Left lobe of liver (tissue), 2 donors: ENCODE measurements at regions not wholly inside any gene's neighbourhood (a gene's known extent, or its start where the extent isn't known, plus 50 kb on each side); places are given as distances from the start of the nearest gene placed in this dataset.
"Not testable (repeated sequence)": the region's sequence is repeated elsewhere in the genome, so short reads cannot be mapped to it uniquely, and the experiment has no call there.

Experiments used
- ATAC-seq: fragments of 200-7000 bp; cut with Tn5 transposase; one replicate; pipeline ENCODE4 v1.9.1; 2020; ENCODE audit warnings: mild to moderate bottlenecking, moderate library complexity
- DNase-seq: peaks from one replicate; pipeline ENCODE4 v3.0.0-alpha.2; 2020; ENCODE audit warnings: low spot score
- donor health status: DM: no; HTN: no; CAD: no; lungs with moderate emphysema.
- donor health status: DM: no; HTN: yes; CAD: no.

DNA sequence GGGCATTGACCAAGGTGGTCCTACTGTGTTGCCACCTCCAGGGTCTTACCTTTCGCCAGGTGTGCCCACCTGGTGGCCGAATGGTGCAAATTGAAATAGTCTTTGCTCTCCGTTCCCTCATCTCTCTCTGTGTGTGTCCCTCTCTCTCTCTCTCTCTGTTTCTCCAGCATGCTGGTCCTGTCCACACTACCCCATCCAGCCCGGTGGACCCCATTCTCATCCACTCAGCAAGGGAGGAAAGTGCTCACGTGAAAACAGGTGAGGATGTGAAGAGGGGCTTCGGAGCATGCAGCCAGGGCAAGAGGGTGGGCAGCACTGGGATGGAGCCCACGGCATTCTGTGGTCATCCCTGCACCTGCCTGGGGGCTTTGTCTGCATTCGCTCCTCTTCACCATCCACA, 150.1 kb downstream of the CRLF2 start:
- ATAC-seq (no peak), DNase-seq (no peak)

GRCh38 chrX:1060562-1060960, 151.9 kb downstream of the CRLF2 start:
- DNase-seq (no peak), ATAC-seq (no peak)

DNA sequence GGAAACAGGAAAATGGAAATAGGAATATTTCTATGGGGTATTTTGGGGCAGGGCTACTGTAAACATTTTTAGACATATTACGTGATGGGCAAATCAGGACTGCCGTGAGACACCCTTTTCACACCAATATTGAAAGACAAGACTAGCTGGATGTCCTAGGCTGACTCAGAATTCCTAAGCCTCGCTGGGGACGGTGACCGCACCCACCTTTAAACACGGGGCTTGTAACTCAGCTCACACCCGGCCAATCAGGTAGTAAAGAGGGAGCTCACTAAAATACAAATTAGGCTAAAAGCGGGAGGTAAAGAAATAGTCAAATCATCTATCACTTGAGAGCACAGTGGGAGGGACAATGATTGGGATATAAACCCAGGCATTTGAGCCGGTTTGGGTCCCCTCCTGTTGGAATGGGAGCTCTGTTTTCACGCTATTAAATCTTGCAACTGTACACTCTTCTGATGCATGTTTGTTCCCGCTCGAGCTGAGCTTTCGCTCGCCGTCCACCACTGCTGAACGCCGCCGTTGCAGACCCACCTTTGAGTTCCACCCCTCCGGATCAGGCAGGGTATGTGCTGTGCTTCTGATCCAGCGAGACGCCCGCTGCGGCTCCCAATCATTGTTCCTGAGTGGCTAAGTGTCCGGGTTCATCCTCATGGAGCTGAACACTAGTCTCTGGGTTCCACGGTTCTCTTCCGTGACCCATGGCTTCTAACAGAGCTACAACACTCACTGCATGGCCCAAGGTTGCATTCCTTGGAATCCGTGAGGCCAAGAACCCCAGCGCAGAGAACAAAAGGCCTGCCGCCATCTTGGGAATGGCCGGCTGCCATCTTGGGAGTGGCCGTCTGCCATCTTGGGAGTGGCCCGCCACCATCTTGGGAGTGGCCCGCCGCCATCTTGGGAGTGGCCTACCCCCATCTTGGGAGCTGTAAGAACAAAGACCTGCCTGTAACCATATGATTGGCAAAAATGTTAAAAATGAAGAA, 152.6 kb downstream of the CRLF2 start:
- no peak for ATAC-seq
- DNase-seq = no peak

GRCh38 chrX:1053600-1053999, 158.8 kb downstream of the CRLF2 start:
- not testable (repeated sequence) for ATAC-seq

DNA sequence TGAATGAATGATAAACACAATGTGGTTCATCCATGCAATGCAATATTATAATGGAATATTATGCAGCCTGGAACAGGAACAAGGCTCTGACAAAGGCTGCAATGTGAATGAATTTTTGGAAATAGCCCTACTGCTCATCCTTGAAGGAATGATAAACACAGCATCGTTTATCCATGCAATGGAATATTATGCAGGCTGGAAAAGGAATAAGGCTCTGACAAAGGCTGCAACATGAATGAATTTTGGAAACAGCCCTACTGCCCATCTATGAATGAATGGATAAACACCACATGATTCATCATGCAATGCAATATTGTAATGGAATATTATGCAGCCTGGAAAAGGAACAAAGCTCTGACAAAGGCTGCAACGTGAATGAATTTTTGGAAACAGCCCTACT, 159.4 kb downstream of the CRLF2 start:
- ATAC-seq (no peak), DNase-seq (no peak)

More at GRCh38 chrX:1053600-1053999, 158.8 kb downstream of the CRLF2 start:
- DNase-seq = not testable (repeated sequence)

DNA sequence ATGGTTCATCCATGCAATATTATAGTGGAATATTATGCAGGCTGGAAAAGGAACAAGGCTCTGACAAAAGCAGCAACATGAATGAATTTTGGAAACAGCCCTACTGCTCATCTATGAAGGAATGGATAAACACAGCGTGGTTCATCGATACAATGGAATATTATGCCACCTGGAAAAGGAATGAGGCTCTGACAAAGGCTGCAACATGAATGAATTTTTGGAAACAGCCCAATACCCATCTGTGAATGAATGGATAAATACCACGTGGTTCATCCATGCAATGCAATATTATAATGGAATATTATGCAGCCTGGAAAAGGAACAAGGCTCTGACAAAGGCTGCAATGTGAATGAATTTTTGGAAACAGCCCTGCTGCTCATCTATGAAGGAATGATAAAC, 160.4 kb downstream of the CRLF2 start:
- DNase-seq (no peak), ATAC-seq (no peak)

DNA sequence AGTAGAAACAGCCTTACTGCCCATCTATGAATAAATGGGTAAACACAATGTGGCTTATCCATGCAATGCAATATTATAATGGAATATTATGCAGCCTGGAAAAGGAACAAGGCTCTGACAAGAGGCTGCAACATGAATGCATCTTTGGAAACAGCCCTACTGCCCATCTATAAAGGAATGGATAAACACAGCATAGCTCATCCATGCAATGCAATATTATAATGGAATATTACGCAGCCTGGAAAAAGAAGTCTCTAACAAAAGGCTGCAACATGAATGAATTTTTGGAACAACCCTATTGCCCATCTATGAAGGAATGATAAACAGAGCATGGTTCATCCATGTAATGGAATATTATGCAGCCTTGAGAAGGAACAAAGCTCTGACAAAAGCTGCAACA, 161.0 kb downstream of the CRLF2 start:
- no peak for DNase-seq
- ATAC-seq = no peak

DNA sequence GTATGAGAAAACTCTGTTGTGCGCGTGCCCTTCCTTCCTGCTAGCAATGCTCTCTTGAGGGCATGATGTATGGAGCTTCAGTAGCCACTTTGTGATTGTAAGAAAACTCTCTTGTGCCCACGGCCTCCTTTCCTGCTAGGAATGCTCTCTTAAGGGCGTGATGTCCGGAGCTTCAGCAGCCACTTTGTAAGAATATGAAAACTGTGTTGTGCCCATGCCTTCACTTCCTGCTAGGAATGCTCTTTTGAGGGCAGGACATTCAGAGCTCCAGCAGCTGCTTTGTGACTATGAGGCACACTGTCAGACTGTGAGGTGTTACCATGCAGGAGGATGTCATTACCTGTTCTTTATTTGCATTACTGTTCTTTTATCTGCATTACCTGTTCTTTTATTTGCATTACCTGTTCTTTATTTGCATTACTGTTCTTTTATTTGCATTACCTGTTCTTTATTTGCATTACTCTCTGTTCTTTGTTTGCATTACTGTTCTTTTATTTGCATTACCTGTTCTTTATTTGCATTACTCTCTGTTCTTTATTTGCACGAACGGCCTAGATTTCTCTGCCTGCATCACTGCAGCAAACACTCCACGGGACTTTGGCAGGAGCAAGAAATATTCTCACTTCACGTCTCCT, 166.7 kb downstream of the CRLF2 start:
- DNase-seq (no peak), ATAC-seq (no peak)

DNA sequence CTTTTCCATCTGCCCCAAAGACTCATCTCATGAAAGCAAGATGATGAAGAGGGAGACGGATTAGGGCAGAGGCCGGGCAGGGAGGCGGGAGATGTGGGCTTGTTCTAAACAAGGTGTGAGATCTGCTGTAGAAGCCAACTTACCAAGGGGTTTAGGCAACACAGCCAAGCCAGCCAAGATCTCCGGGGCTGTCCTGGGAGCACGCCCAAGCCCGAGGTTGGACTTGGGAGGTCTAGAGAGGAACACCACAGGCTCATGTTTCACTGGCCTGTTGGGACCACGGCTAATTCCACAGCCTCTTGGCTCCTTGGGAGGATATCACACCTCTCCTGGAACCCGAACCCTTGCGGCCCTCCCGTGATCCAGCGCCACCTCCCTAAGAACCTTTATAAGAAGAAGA, 171.4 kb downstream of the CRLF2 start:
- ATAC-seq (no peak), DNase-seq (no peak)

- not testable (repeated sequence) for ATAC-seq, DNase-seq
These were observed 176.5 kb downstream of the CRLF2 start for GRCh38 chrX:1035931-1036330.

DNA sequence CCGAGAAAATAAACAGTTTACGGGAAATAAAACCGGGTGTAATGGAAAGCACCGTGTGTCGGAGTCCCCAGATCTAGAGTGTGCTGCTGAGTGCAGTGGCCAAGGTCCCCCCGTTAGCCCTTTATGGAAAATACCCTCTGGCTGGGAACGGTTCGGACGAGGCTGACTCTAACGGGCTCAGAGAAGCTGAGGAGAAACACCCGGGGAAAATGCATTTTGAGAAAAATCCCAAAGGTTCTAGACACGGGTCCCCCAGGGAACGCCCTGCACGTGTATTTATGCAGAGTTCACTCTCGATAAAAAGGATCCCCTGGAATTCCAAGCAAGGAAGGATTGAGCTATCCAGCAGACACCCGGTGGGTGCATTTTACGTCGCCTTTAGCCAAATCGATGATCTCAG, 177.2 kb downstream of the CRLF2 start:
- DNase-seq (no peak), ATAC-seq (no peak)

- DNase-seq = no peak
- no peak for ATAC-seq
These were observed 177.7 kb downstream of the CRLF2 start for GRCh38 chrX:1034717-1035116.

GRCh38 chrX:1031521-1032430, 180.7 kb downstream of the CRLF2 start:
- no peak for ATAC-seq
- DNase-seq = no peak

- ATAC-seq = no peak
These were observed 183.0 kb downstream of the CRLF2 start for GRCh38 chrX:1029494-1029893.

GRCh38 chrX:1027680-1028079, 184.8 kb downstream of the CRLF2 start:
- no peak for DNase-seq
- ATAC-seq = no peak

More at GRCh38 chrX:1029494-1029893, 183.0 kb downstream of the CRLF2 start:
- no peak for DNase-seq

DNA sequence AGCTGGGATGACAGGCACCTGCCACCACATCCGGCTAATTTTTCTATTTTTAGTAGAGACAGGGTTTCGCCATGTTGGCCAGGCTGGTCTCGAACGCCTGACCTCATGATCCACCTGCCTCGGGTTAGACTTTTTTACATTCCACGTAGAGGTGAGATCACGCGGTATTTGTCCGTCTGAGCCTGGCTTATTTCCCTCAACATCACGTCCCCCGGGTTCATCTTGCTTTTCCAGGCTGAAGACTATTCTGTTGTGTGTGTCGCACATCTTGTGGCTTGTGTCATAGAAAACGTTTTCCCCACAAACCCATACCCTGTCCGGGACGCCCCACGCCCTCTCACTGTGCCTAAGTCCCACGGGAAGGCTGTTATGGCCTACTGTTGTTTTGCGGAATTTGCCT, 185.3 kb downstream of the CRLF2 start:
- no peak for DNase-seq
- ATAC-seq = no peak

GRCh38 chrX:1026263-1027015, 186.0 kb downstream of the CRLF2 start:
- DNase-seq (no peak), ATAC-seq (no peak)

GRCh38 chrX:1025413-1025812, 187.0 kb downstream of the CRLF2 start:
- ATAC-seq (no peak), DNase-seq (no peak)

- no peak for DNase-seq
- no peak for ATAC-seq
These were observed 188.8 kb downstream of the CRLF2 start for GRCh38 chrX:1023676-1024075.

GRCh38 chrX:1021314-1021993, 191.0 kb downstream of the CRLF2 start:
- ATAC-seq = not testable (repeated sequence)

More at GRCh38 chrX:1021314-1021993, 191.0 kb downstream of the CRLF2 start:
- DNase-seq = not testable (repeated sequence)
